ENCODE measurements at regions not wholly inside any gene's neighbourhood (a gene's known extent, or its start where the extent isn't known, plus 50 kb on each side); places are given as distances from the start of the nearest gene placed in this dataset.

GRCh38 chr21:15141261-15141970 lies 76.6 kb upstream of the NRIP1 start (continued):
- TF ChIP-seq ZNF3 (CRISPR knock-in tag; IDR thresholded peaks at IDR 0.05): no peak

GRCh38 chr21:15144026-15144425 lies 79.2 kb upstream of the NRIP1 start:
- BruUV-seq (replicated peaks): no TSS peak
- ChIA-PET CTCF (ENCODE audit: low intra/inter-chr PET ratio) (no interaction called here), POLR2A (no interaction called here)
- Histone ChIP-seq H3K27me3 (ENCODE audit: control insufficient read depth in 2 of 2, insufficient read depth in 2 of 2, low read length in 2 of 2) (no peaks in the 10 kb centered on the region; a peak in 2 of 5 replicates), H4K20me1 (replicated peaks; ENCODE audit: control insufficient read depth, insufficient read depth, low read length) (no peaks in the 10 kb centered on the region), H3K4me2 (ENCODE audit: insufficient read depth, low read length) (no peak overlapping the region), H3K4me1 (replicated peaks in 1 of 2; ENCODE audit: control insufficient read depth in 2 of 2, insufficient read depth in 2 of 2, low read length in 2 of 2) (no peaks in the 10 kb centered on the region; a peak in 1 of 5 replicates), H3K27ac (ENCODE audit: extremely low read depth, low read depth, low read length) (no peak overlapping the region), H3K36me3 (ENCODE audit: control insufficient read depth, insufficient read depth, low read length) (no peaks in the 10 kb centered on the region), H3K9ac (ENCODE audit: insufficient read depth in 1 of 2, low read depth in 2 of 2, low read length in 2 of 2) (no peak overlapping the region), H3K4me3 (no peak overlapping the region), H2AFZ (ENCODE audit: low read depth, low read length) (no peak overlapping the region), H3K9me1 (ENCODE audit: control insufficient read depth, insufficient read depth, low read length) (no peaks in the 10 kb centered on the region), H3K79me2 (ENCODE audit: control insufficient read depth, insufficient read depth, low read length) (no peaks in the 10 kb centered on the region), H3K9me3 (replicated peaks; ENCODE audit: control insufficient read depth, insufficient read depth, low read depth, low read length) (no peaks in the 10 kb centered on the region)
- ATAC-seq (no peak), DNase-seq (ENCODE audit: extremely low read depth in 1 of 4, low spot score in 3 of 4) (no peak), FAIRE-seq (no peak)
- intact Hi-C loops (cut with micrococcal nuclease) (no loop called here), in situ Hi-C loops (cut with MboI) (no loop called here)
- WGBS (ENCODE audit: insufficient coverage, low coverage, missing lambda C conversion rate): 6% methylated on average over 4 of the region's 4 CpGs
- TF ChIP-seq SIRT6 (IDR thresholded peaks at IDR 0.05; ENCODE audit: low read depth, low read length) (no peak), STAG1 (CRISPR knock-in tag; IDR thresholded peaks at IDR 0.05; ENCODE audit: borderline replicate concordance) (no peak), ZSCAN32 (CRISPR knock-in tag; IDR thresholded peaks at IDR 0.05) (no peak), PPARD (CRISPR knock-in tag; IDR thresholded peaks at IDR 0.05) (no peak), HMG20A (CRISPR knock-in tag; conservative IDR thresholded peaks at IDR 0.05) (no peak), JUND (IDR thresholded peaks at IDR 0.05; ENCODE audit: borderline replicate concordance, low read depth, low read length) (no peak), JUND (tag; IDR thresholded peaks at IDR 0.05; ENCODE audit: borderline replicate concordance, low read depth, low read length) (no peak), CCAR2 (IDR thresholded peaks at IDR 0.05; ENCODE audit: low read depth, low read length) (no peak), THRAP3 (IDR thresholded peaks at IDR 0.05; ENCODE audit: borderline replicate concordance) (no peak), CC2D1A (IDR thresholded peaks at IDR 0.05) (no peak), CREB5 (CRISPR knock-in tag; IDR thresholded peaks at IDR 0.05) (no peak), PHB2 (IDR thresholded peaks at IDR 0.05; ENCODE audit: low read depth) (no peak), RBM22 (IDR thresholded peaks at IDR 0.05; ENCODE audit: low read depth, low read length, poor library complexity, severe bottlenecking) (no peak), SIX5 (IDR thresholded peaks at IDR 0.05; ENCODE audit: borderline replicate concordance in 1 of 2, insufficient read depth in 1 of 2, low read depth in 1 of 2, low read length in 2 of 2) (no peak), ARID2 (IDR thresholded peaks at IDR 0.05) (no peak), ZBTB26 (CRISPR knock-in tag; IDR thresholded peaks at IDR 0.05) (no peak), ZFP30 (CRISPR knock-in tag; IDR thresholded peaks at IDR 0.05; ENCODE audit: borderline replicate concordance) (no peak), ARNT (IDR thresholded peaks at IDR 0.05) (no peak), ZNF77 (CRISPR knock-in tag; IDR thresholded peaks at IDR 0.05) (no peak), GTF2A2 (tag; IDR thresholded peaks at IDR 0.05) (no peak)
